SK-N-SH (cell line): ENCODE measurements at regions not wholly inside any gene's neighbourhood (a gene's known extent, or its start where the extent isn't known, plus 50 kb on each side); places are given as distances from the start of the nearest gene placed in this dataset.

Source experiments
- CTCF ChIA-PET: fragments of 300-600, 350-600 bp; formaldehyde crosslinking; extraction: SDS; loops from one replicate; lab custom pipeline; 2021; lab: Yijun Ruan, JAX
- POLR2A ChIA-PET: fragments of 350-600 bp; sonication (Branson Sonifier 250); formaldehyde crosslinking; extraction: SDS; loops from one replicate; lab custom pipeline; 2020; ENCODE audit warnings: antibody characterized with exemption, inconsistent platforms; lab: Yijun Ruan, JAX
- DNase-seq: peaks from one replicate; pipeline ENCODE4 v3.0.0; 2012
- H2AFZ ChIP-seq: fragments of 200-600 bp; sonication (generic); 2 replicates; pipeline ENCODE4 v1.8.1; 2016; ENCODE audit warnings: antibody characterized with exemption, mild to moderate bottlenecking, low read depth
- H3F3A ChIP-seq: fragments of 200-600 bp; sonication (generic); replicated peaks from 2 replicates; pipeline ENCODE3; 2016; ENCODE audit warnings: antibody characterized with exemption, mild to moderate bottlenecking; ENCODE audit not compliant: insufficient read depth
- H3K27ac ChIP-seq, 2 experiments: fragments of 200-500 bp in 1 of 2; fragments of 200-600 bp in 1 of 2; sonication (Bioruptor generic) in 1 of 2; sonication (generic), shearing (Covaris generic) in 1 of 2; 2 replicates each; pipeline versions ENCODE4 v1.5.1 to v1.6.1; 2014 to 2016; ENCODE audit warnings: low read depth in 2 of 2, inconsistent platforms in 1 of 2, low read length in 1 of 2, mild to moderate bottlenecking in 1 of 2, mixed read lengths in 1 of 2
- H3K27me3 ChIP-seq: fragments of 200-600 bp; sonication (generic), shearing (Covaris generic); 2 replicates; pipeline ENCODE4 v1.6.1; 2016; ENCODE audit warnings: mixed run types; ENCODE audit not compliant: insufficient read depth
- H3K36me3 ChIP-seq, 2 experiments: fragments of 200-500 bp in 1 of 2; fragments of 200-600 bp in 1 of 2; sonication (Bioruptor generic) in 1 of 2; sonication (generic) in 1 of 2; replicated peaks in 1 of 2; 2 replicates each; pipeline versions ENCODE3 to v1.5.1; 2014 to 2016; ENCODE audit warnings: low read length in 1 of 2, mild to moderate bottlenecking in 1 of 2; ENCODE audit not compliant: insufficient read depth in 2 of 2, control insufficient read depth in 1 of 2
- H3K4me1 ChIP-seq, 2 experiments: fragments of 200-500 bp in 1 of 2; fragments of 200-600 bp in 1 of 2; sonication (Bioruptor generic) in 1 of 2; sonication (generic), shearing (Covaris generic) in 1 of 2; 2 replicates each; pipeline versions ENCODE4 v1.5.1 to v1.6.1; 2014 to 2016; ENCODE audit warnings: low read depth in 1 of 2, low read length in 1 of 2, mixed run types in 1 of 2; ENCODE audit not compliant: insufficient read depth in 2 of 2, control insufficient read depth in 1 of 2
- H3K4me2 ChIP-seq: fragments of 200-600 bp; sonication (generic), shearing (Covaris generic); 2 replicates; pipeline ENCODE4 v1.6.1; 2017; ENCODE audit warnings: mixed run types
- H3K4me3 ChIP-seq, 2 experiments: fragments of 200-500 bp in 1 of 2; fragments of 200-600 bp in 1 of 2; sonication (Bioruptor generic) in 1 of 2; sonication (generic), shearing (Covaris generic) in 1 of 2; 2 replicates each; pipeline versions ENCODE4 v1.5.1 to v1.8.1; 2014 to 2016; ENCODE audit warnings: low read depth in 2 of 2, inconsistent platforms in 1 of 2, low read length in 1 of 2, mild to moderate bottlenecking in 1 of 2, mixed read lengths in 1 of 2, moderate library complexity in 1 of 2
- H3K79me2 ChIP-seq: fragments of 200-600 bp; sonication (generic); 2 replicates; pipeline ENCODE4 v1.8.1; 2017; ENCODE audit warnings: mild to moderate bottlenecking; ENCODE audit not compliant: insufficient read depth
- H3K9ac ChIP-seq: fragments of 200-600 bp; sonication (generic); 2 replicates; pipeline ENCODE4 v1.6.1; 2017; ENCODE audit warnings: mixed run types
- H3K9me2 ChIP-seq: fragments of 200-600 bp; sonication (generic); 2 replicates; pipeline ENCODE4 v1.6.1; 2017; ENCODE audit warnings: mixed run types
- H3K9me3 ChIP-seq: fragments of 200-600 bp; sonication (generic); 2 replicates; pipeline ENCODE4 v1.6.1; 2017; ENCODE audit warnings: mixed run types, mild to moderate bottlenecking, moderate library complexity
- H4K20me1 ChIP-seq: fragments of 200-600 bp; sonication (generic); 2 replicates; pipeline ENCODE4 v1.6.1; 2017; ENCODE audit warnings: mild to moderate bottlenecking, mixed run types; ENCODE audit not compliant: insufficient read depth
- CHD2 ChIP-seq: fragments of 150-350 bp; IDR thresholded peaks from 2 replicates; pipeline ENCODE4 v1.6.1; 2018; ENCODE audit warnings: low read length; ENCODE audit not compliant: partially characterized antibody
- ELF1 ChIP-seq: IDR thresholded peaks from 2 replicates; pipeline ENCODE4 v1.4.0; 2012
- EP300 ChIP-seq, 2 experiments: IDR thresholded peaks; 2 replicates each; pipeline versions ENCODE4 v1.4.0 to v1.6.1; 2012; ENCODE audit warnings: borderline replicate concordance in 1 of 2, low read depth in 1 of 2, low read length in 1 of 2
- EZH2phosphoT487 ChIP-seq: fragments of 200-600 bp; sonication (generic); IDR thresholded peaks from 2 replicates; pipeline ENCODE4 v1.6.1; 2017; ENCODE audit warnings: low read depth, mixed run types, mild to moderate bottlenecking, antibody characterized with exemption, moderate library complexity, borderline replicate concordance
- FOSL2 ChIP-seq: IDR thresholded peaks from 2 replicates; pipeline ENCODE4 v1.4.0; 2012; ENCODE audit warnings: low read depth, mild to moderate bottlenecking, moderate library complexity, borderline replicate concordance
- FOXJ3 ChIP-seq: sonication (generic); formaldehyde crosslinking; IDR thresholded peaks from 2 replicates; pipeline ENCODE4 v1.5.1; 2020; ENCODE audit warnings: mild to moderate bottlenecking, missing genetic modification reagents
- FOXM1 ChIP-seq: IDR thresholded peaks from 2 replicates; pipeline ENCODE4 v1.4.0; 2012; ENCODE audit warnings: low read depth, mild to moderate bottlenecking
- GATA2 ChIP-seq: sonication (generic); formaldehyde crosslinking; IDR thresholded peaks from 2 replicates; pipeline ENCODE4 v1.5.0; 2020; ENCODE audit warnings: mild to moderate bottlenecking, missing genetic modification reagents
- MEF2A ChIP-seq: IDR thresholded peaks from 2 replicates; pipeline ENCODE4 v1.4.0; 2012; ENCODE audit warnings: low read depth, borderline replicate concordance
- NRF1 ChIP-seq: IDR thresholded peaks from 2 replicates; pipeline ENCODE4 v1.6.1; 2012; ENCODE audit warnings: low read depth, mild to moderate bottlenecking, low read length
- POLR2AphosphoS5 ChIP-seq: IDR thresholded peaks from 2 replicates; pipeline ENCODE4 v1.6.1; 2012; ENCODE audit warnings: low read depth, low read length
- RAD21 ChIP-seq: IDR thresholded peaks from 2 replicates; pipeline ENCODE4 v1.6.1; 2012; ENCODE audit warnings: mild to moderate bottlenecking, low read length
- RCOR1 ChIP-seq: fragments of 150-350 bp; IDR thresholded peaks from 2 replicates; pipeline ENCODE4 v1.6.1; 2017; ENCODE audit warnings: antibody characterized with exemption, low read length
- RXRA ChIP-seq: IDR thresholded peaks from 2 replicates; pipeline ENCODE4 v1.4.0; 2012; ENCODE audit warnings: low read depth, mild to moderate bottlenecking, borderline replicate concordance
- SMC3 ChIP-seq: IDR thresholded peaks from 2 replicates; pipeline ENCODE4 v1.6.1; 2012; ENCODE audit warnings: low read depth, low read length, improper control_type of control experiment
- TAF1 ChIP-seq: IDR thresholded peaks from 2 replicates; pipeline ENCODE4 v1.6.1; 2012; ENCODE audit warnings: low read depth, mild to moderate bottlenecking, low read length, moderate library complexity, borderline replicate concordance
- TCF12 ChIP-seq: IDR thresholded peaks from 2 replicates; pipeline ENCODE4 v1.4.0; 2012
- TEAD4 ChIP-seq: IDR thresholded peaks from 2 replicates; pipeline ENCODE4 v1.4.0; 2012; ENCODE audit warnings: mild to moderate bottlenecking, borderline replicate concordance; ENCODE audit not compliant: insufficient read depth
- YY1 ChIP-seq: IDR thresholded peaks from 2 replicates; pipeline ENCODE4 v1.4.0; 2012; ENCODE audit warnings: low read depth, mild to moderate bottlenecking
- WGBS: methylation state at CpG from one replicate; pipeline ENCODE4 v1.1.6; 2017; ENCODE audit warnings: low lambda C conversion rate; 5-methylcytosine and 5-hydroxymethylcytosine counted together
- TF ChIP-seq, protein P1 (sequence below): IDR thresholded peaks from 2 replicates; pipeline ENCODE4 v1.4.0; 2012; ENCODE audit warnings: low read depth, borderline replicate concordance
- TF ChIP-seq, protein P2 (sequence below): IDR thresholded peaks from 2 replicates; pipeline ENCODE4; 2012
- TF ChIP-seq, protein P3 (sequence below): fragments of 200-600 bp; sonication (generic); IDR thresholded peaks from 2 replicates; pipeline ENCODE4 v1.6.1; 2017; ENCODE audit warnings: antibody characterized with exemption, mild to moderate bottlenecking, moderate library complexity
- TF ChIP-seq, protein P4 (sequence below): fragments of 150-350 bp; IDR thresholded peaks from 2 replicates; pipeline ENCODE4 v1.6.1; 2017; ENCODE audit warnings: antibody characterized with exemption, low read length, low read depth, borderline replicate concordance
- TF ChIP-seq, protein P5 (sequence below): fragments of 150-350 bp; IDR thresholded peaks from 2 replicates; pipeline ENCODE4 v1.6.1; 2016; ENCODE audit warnings: mild to moderate bottlenecking, low read depth, low read length
- TF ChIP-seq, protein P6 (sequence below): IDR thresholded peaks from 2 replicates; pipeline ENCODE4 v1.6.1; 2012; ENCODE audit warnings: mild to moderate bottlenecking, low read depth, low read length, moderate library complexity

DNA sequence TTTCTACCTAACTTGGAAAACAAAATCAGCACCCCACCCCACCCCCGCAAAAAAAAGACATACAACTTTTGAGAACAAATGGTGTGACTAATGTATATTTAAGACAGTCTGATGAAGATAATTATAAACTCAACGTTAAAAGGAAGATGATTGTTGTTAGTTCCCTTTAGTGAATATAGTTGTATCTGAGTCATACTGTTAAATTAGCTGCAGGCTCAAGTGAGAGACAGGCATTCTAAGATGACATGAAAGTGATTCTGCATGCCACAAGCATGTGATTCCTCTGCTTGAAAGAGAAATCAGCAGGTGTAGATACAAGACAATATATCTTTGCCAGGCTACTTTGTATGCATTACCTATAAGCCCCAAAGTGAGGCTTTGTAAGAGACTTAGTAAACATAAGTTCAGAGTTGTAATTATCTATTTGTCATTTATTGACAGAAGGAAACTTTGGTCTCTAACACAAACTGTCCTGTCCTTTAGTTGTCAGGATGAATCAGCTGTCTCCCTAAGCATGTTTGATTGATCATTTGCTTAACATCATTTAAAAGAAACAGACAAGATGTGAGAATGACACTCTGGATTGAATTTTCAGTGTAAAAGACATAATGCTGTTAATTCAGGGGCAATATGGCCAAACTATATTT is 319.4 kb upstream of the HTR2A start:
- H3K4me2 ChIP-seq: peak overlapping the region; percentile 59; the same call in 1 of the 2 replicates
- no peaks in the 10 kb centered on the region for H3K27me3 ChIP-seq
- no peaks in the 10 kb centered on the region for H3K36me3 ChIP-seq
- WGBS: 7% methylated on average over 2 of the region's 2 CpGs
- ChIA-PET POLR2A (no interaction called here), CTCF (no interaction called here)
- H3K27ac ChIP-seq: peak overlapping the region; percentile 4 to 75; a peak in 3 of 4 replicates
- no peaks in the 10 kb centered on the region for H3K9me3 ChIP-seq
- no peaks in the 10 kb centered on the region for H3K79me2 ChIP-seq
- peak overlapping the region; percentile 53 for H2AFZ ChIP-seq
- H3F3A ChIP-seq: peaks cover 20% of the 10 kb centered on the region
- H3K4me1 ChIP-seq: no peaks in the 10 kb centered on the region; a peak in 1 of 4 replicates
- no peaks in the 10 kb centered on the region for H3K9me2 ChIP-seq
- peak overlapping the region; percentile 31; the same call in 1 of the 2 replicates for H3K9ac ChIP-seq
- no peaks in the 10 kb centered on the region for H4K20me1 ChIP-seq
- H3K4me3 ChIP-seq: no peak overlapping the region
- DNase-seq: no peak
- no peak for TF ChIP-seq NRF1
- TF ChIP-seq CHD2: no peak
- peak; percentile 37; the same call in 1 of the 2 replicates for TF ChIP-seq MEF2A
- no peak for TF ChIP-seq GATA2 (CRISPR knock-in tag)
- TF ChIP-seq FOXM1: no peak
- no peak for TF ChIP-seq FOXJ3 (CRISPR knock-in tag)
- TF ChIP-seq RXRA: no peak
- TF ChIP-seq, protein P1, sequence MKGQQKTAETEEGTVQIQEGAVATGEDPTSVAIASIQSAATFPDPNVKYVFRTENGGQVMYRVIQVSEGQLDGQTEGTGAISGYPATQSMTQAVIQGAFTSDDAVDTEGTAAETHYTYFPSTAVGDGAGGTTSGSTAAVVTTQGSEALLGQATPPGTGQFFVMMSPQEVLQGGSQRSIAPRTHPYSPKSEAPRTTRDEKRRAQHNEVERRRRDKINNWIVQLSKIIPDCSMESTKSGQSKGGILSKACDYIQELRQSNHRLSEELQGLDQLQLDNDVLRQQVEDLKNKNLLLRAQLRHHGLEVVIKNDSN: no peak
- TF ChIP-seq, protein P2, sequence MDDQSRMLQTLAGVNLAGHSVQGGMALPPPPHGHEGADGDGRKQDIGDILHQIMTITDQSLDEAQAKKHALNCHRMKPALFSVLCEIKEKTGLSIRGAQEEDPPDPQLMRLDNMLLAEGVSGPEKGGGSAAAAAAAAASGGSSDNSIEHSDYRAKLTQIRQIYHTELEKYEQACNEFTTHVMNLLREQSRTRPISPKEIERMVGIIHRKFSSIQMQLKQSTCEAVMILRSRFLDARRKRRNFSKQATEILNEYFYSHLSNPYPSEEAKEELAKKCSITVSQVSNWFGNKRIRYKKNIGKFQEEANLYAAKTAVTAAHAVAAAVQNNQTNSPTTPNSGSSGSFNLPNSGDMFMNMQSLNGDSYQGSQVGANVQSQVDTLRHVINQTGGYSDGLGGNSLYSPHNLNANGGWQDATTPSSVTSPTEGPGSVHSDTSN: peak; percentile 51
- no peak for TF ChIP-seq POLR2AphosphoS5
- no peak; a peak in 1 of 4 replicates for TF ChIP-seq EP300 (IDR thresholded peaks at IDR 0.05; ENCODE audit: borderline replicate concordance in 1 of 2, low read depth in 1 of 2, low read length in 1 of 2)
- TF ChIP-seq FOSL2: peak; percentile 50; the same call in 1 of the 2 replicates
- TF ChIP-seq TCF12: peak; percentile 5; the same call in 1 of the 2 replicates
- no peak for TF ChIP-seq EZH2phosphoT487
- no peak for TF ChIP-seq RAD21
- TF ChIP-seq, protein P3, sequence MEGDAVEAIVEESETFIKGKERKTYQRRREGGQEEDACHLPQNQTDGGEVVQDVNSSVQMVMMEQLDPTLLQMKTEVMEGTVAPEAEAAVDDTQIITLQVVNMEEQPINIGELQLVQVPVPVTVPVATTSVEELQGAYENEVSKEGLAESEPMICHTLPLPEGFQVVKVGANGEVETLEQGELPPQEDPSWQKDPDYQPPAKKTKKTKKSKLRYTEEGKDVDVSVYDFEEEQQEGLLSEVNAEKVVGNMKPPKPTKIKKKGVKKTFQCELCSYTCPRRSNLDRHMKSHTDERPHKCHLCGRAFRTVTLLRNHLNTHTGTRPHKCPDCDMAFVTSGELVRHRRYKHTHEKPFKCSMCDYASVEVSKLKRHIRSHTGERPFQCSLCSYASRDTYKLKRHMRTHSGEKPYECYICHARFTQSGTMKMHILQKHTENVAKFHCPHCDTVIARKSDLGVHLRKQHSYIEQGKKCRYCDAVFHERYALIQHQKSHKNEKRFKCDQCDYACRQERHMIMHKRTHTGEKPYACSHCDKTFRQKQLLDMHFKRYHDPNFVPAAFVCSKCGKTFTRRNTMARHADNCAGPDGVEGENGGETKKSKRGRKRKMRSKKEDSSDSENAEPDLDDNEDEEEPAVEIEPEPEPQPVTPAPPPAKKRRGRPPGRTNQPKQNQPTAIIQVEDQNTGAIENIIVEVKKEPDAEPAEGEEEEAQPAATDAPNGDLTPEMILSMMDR: no peak
- TF ChIP-seq, protein P4, sequence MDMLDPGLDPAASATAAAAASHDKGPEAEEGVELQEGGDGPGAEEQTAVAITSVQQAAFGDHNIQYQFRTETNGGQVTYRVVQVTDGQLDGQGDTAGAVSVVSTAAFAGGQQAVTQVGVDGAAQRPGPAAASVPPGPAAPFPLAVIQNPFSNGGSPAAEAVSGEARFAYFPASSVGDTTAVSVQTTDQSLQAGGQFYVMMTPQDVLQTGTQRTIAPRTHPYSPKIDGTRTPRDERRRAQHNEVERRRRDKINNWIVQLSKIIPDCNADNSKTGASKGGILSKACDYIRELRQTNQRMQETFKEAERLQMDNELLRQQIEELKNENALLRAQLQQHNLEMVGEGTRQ: no peak
- no peak for TF ChIP-seq TEAD4
- no peak for TF ChIP-seq TAF1
- no peak for TF ChIP-seq ELF1
- TF ChIP-seq, protein P5, sequence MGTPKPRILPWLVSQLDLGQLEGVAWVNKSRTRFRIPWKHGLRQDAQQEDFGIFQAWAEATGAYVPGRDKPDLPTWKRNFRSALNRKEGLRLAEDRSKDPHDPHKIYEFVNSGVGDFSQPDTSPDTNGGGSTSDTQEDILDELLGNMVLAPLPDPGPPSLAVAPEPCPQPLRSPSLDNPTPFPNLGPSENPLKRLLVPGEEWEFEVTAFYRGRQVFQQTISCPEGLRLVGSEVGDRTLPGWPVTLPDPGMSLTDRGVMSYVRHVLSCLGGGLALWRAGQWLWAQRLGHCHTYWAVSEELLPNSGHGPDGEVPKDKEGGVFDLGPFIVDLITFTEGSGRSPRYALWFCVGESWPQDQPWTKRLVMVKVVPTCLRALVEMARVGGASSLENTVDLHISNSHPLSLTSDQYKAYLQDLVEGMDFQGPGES: no peak
- TF ChIP-seq, protein P6, sequence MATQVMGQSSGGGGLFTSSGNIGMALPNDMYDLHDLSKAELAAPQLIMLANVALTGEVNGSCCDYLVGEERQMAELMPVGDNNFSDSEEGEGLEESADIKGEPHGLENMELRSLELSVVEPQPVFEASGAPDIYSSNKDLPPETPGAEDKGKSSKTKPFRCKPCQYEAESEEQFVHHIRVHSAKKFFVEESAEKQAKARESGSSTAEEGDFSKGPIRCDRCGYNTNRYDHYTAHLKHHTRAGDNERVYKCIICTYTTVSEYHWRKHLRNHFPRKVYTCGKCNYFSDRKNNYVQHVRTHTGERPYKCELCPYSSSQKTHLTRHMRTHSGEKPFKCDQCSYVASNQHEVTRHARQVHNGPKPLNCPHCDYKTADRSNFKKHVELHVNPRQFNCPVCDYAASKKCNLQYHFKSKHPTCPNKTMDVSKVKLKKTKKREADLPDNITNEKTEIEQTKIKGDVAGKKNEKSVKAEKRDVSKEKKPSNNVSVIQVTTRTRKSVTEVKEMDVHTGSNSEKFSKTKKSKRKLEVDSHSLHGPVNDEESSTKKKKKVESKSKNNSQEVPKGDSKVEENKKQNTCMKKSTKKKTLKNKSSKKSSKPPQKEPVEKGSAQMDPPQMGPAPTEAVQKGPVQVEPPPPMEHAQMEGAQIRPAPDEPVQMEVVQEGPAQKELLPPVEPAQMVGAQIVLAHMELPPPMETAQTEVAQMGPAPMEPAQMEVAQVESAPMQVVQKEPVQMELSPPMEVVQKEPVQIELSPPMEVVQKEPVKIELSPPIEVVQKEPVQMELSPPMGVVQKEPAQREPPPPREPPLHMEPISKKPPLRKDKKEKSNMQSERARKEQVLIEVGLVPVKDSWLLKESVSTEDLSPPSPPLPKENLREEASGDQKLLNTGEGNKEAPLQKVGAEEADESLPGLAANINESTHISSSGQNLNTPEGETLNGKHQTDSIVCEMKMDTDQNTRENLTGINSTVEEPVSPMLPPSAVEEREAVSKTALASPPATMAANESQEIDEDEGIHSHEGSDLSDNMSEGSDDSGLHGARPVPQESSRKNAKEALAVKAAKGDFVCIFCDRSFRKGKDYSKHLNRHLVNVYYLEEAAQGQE: no peak
- TF ChIP-seq YY1: no peak
- no peak for TF ChIP-seq SMC3
- no peak for TF ChIP-seq RCOR1
